ACHN (cell line): ENCODE measurements at regions not wholly inside any gene's neighbourhood (a gene's known extent, or its start where the extent isn't known, plus 50 kb on each side); places are given as distances from the start of the nearest gene placed in this dataset.

Source experiments
- DNase-seq: peaks from one replicate; pipeline ENCODE4 v3.0.0-alpha.2; 2015
- in situ Hi-C: cut with HindIII; loops from 2 replicates; pipeline ENCODE4 v1.10.0; 2017; ENCODE audit warnings: low sequenced_read_pairs, low pct_ligation_motif_present, low pct_unique_long_range_greater_than_20kb

DNA sequence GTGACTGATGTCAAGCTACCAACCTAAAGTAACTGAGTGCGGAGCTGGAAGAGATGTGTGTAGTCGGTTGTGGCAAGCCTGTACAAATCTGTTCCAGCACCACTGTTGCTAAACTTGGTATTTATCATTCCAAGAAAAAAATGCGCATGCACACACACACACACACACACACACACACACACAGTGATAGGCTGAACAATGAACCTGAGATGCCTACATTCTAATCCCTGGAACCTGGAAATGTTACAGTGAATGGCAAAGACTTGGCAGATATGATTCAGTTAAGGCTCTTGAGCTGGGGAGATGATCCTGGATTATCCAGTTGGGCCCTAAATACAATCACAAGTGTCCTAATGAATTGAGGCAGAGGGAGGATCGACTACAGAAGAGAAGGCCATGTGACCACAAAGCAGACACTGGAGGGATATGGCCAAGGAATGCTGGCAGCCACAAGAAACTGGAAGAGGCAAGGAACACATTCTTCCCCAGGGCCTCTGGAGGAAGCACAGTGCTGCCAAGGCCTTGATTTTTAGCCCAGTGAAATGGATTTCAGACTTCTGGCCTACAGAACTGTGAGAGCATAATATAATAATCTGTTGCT lies 49.7 kb upstream of the LHFPL2 start:
- DNase-seq = no peak
- in situ Hi-C loops = no loop called here
